CD14-positive monocyte (primary cell): ENCODE measurements at regions not wholly inside any gene's neighbourhood (a gene's known extent, or its start where the extent isn't known, plus 50 kb on each side); places are given as distances from the start of the nearest gene placed in this dataset.

ENCODE experiments used
- DNase-seq, 3 donors: peaks; one replicate each; pipeline ENCODE4 v3.0.0-alpha.2; 2011 to 2022
- H2AFZ ChIP-seq: 2 replicates; pipeline ENCODE4 v1.6.0; 2012; ENCODE audit warnings: mild to moderate bottlenecking, low read depth, low read length, inconsistent platforms; ENCODE audit not compliant: insufficient read depth, poor library complexity, severe bottlenecking
- H3K27ac ChIP-seq, 2 donors: 1 replicate in 1 of 2; 2 replicates in 1 of 2; pipeline ENCODE4 v1.5.1; 2012 to 2013; ENCODE audit warnings: low read length in 2 of 2, control low read depth in 1 of 2, inconsistent platforms in 1 of 2, low read depth in 1 of 2, mild to moderate bottlenecking in 1 of 2
- H3K27me3 ChIP-seq, 2 donors: one replicate each; pipeline versions ENCODE4 v1.6.0 to v1.6.1; 2011 to 2013; ENCODE audit warnings: low read length in 2 of 2; ENCODE audit not compliant: control insufficient read depth in 2 of 2, insufficient read depth in 2 of 2
- H3K36me3 ChIP-seq, 2 donors: replicated peaks in 1 of 2; 1 replicate in 1 of 2; 2 replicates in 1 of 2; pipeline versions ENCODE4 v1.5.1 to v1.6.1; 2012 to 2013; ENCODE audit warnings: low read length in 2 of 2, control low read depth in 1 of 2, inconsistent platforms in 1 of 2, mild to moderate bottlenecking in 1 of 2; ENCODE audit not compliant: insufficient read depth in 2 of 2, control insufficient read depth in 1 of 2
- H3K4me1 ChIP-seq, 2 donors: 1 replicate in 1 of 2; 2 replicates in 1 of 2; pipeline versions ENCODE4 v1.5.1 to v1.6.1; 2012 to 2013; ENCODE audit warnings: low read length in 2 of 2, control low read depth in 1 of 2, inconsistent platforms in 1 of 2, mild to moderate bottlenecking in 1 of 2, moderate library complexity in 1 of 2; ENCODE audit not compliant: insufficient read depth in 2 of 2, control insufficient read depth in 1 of 2
- H3K4me2 ChIP-seq: replicated peaks from 2 replicates; pipeline ENCODE3; 2012; ENCODE audit warnings: low read length, moderate library complexity, mild to moderate bottlenecking; ENCODE audit not compliant: poor library complexity, severe bottlenecking; ENCODE audit errors: extremely low read depth
- H3K4me3 ChIP-seq, 3 experiments: fragments of 200-600 bp in 1 of 3; sonication (generic) in 1 of 3; replicated peaks in 1 of 3; 1 replicate in 2 of 3; 2 replicates in 1 of 3; pipeline ENCODE4 v1.5.1; 2011 to 2013; ENCODE audit warnings: low read length in 3 of 3, mild to moderate bottlenecking in 3 of 3, control low read depth in 2 of 3, low read depth in 2 of 3, inconsistent platforms in 1 of 3, moderate library complexity in 1 of 3
- H3K79me2 ChIP-seq: 2 replicates; pipeline ENCODE4 v1.6.0; 2012; ENCODE audit warnings: mild to moderate bottlenecking, control low read depth, inconsistent platforms, low read length, moderate library complexity; ENCODE audit not compliant: insufficient read depth
- H3K9ac ChIP-seq: 2 replicates; pipeline ENCODE4 v1.6.0; 2017; ENCODE audit warnings: low read length, mild to moderate bottlenecking; ENCODE audit not compliant: insufficient read depth, poor library complexity, severe bottlenecking
- H3K9me3 ChIP-seq, 2 donors: replicated peaks in 1 of 2; 1 replicate in 1 of 2; 2 replicates in 1 of 2; pipeline versions ENCODE4 v1.5.1 to v1.6.1; 2012 to 2013; ENCODE audit warnings: low read length in 2 of 2, control low read depth in 1 of 2; ENCODE audit not compliant: control insufficient read depth in 1 of 2, insufficient read depth in 1 of 2
- H4K20me1 ChIP-seq: 2 replicates; pipeline ENCODE4 v1.6.0; 2012; ENCODE audit warnings: mild to moderate bottlenecking, low read length, control low read depth, moderate library complexity; ENCODE audit not compliant: insufficient read depth
- H3K27ac Mint-ChIP-seq, 7 donors: one replicate each; pipeline ENCODE4 v1.8.0; 2020; ENCODE audit warnings: mild to moderate bottlenecking in 7 of 7, mixed read lengths in 7 of 7, moderate library complexity in 6 of 7, inconsistent platforms in 2 of 7
- H3K27me3 Mint-ChIP-seq, 3 donors: one replicate each; pipeline ENCODE4 v1.8.0; 2021 to 2022; ENCODE audit warnings: low read depth in 3 of 3, mild to moderate bottlenecking in 3 of 3, mixed read lengths in 3 of 3, moderate library complexity in 3 of 3, inconsistent platforms in 1 of 3
- H3K36me3 Mint-ChIP-seq, 2 donors: one replicate each; pipeline ENCODE4 v1.8.0; 2020; ENCODE audit warnings: mixed read lengths in 2 of 2, inconsistent platforms in 1 of 2, mild to moderate bottlenecking in 1 of 2
- H3K4me1 Mint-ChIP-seq: one replicate; pipeline ENCODE4 v1.8.0; 2020; ENCODE audit warnings: mild to moderate bottlenecking, mixed read lengths
- H3K4me3 Mint-ChIP-seq, 2 donors: one replicate each; pipeline ENCODE4 v1.8.0; 2020; ENCODE audit warnings: mild to moderate bottlenecking in 2 of 2, mixed read lengths in 2 of 2, moderate library complexity in 1 of 2
- H3K9me3 Mint-ChIP-seq, 7 donors: one replicate each; pipeline ENCODE4 v1.8.0; 2020 to 2022; ENCODE audit warnings: mixed read lengths in 7 of 7, mild to moderate bottlenecking in 6 of 7, moderate library complexity in 6 of 7, inconsistent platforms in 2 of 7
- CTCF ChIP-seq: fragments of 200-600 bp; IDR thresholded peaks from one replicate; pipeline ENCODE4 v1.8.0; 2022; ENCODE audit warnings: antibody characterized with exemption, mild to moderate bottlenecking
- WGBS: methylation state at CpG from one replicate; pipeline ENCODE4 v1.1.5; 2013; ENCODE audit warnings: missing lambda C conversion rate; ENCODE audit not compliant: insufficient coverage; 5-methylcytosine and 5-hydroxymethylcytosine counted together
- intact Hi-C, 2 donors: fragments of 100-400 bp; cut with micrococcal nuclease; formaldehyde crosslinking; loops; one replicate each; pipeline versions ENCODE4 v1.15.0 to v1.15.1; 2023

GRCh38 chr1:195898373-195898772 lies 709.9 kb downstream of the KCNT2 start:
- H3K9me3 ChIP-seq, result no peaks in the 10 kb centered on the region
- H3K9me3 Mint-ChIP-seq, result no peaks in the 10 kb centered on the region
- H3K36me3 Mint-ChIP-seq, result no peaks in the 10 kb centered on the region
- H4K20me1 ChIP-seq, result no peaks in the 10 kb centered on the region
- H3K27ac ChIP-seq, result no peak overlapping the region
- H3K79me2 ChIP-seq, result no peaks in the 10 kb centered on the region
- no peak overlapping the region for H3K27ac Mint-ChIP-seq
- no CpG with 5 or more reads among the region's 3 CpGs for WGBS
- no peak for TF ChIP-seq CTCF
- intact Hi-C loops, result no loop called here
- no peak overlapping the region for H3K4me2 ChIP-seq
- no peak overlapping the region for H3K9ac ChIP-seq
- H3K4me1 Mint-ChIP-seq, result peaks cover 4% of the 10 kb centered on the region
- no peaks in the 10 kb centered on the region for H3K27me3 Mint-ChIP-seq
- no peaks in the 10 kb centered on the region for H3K36me3 ChIP-seq
- H3K27me3 ChIP-seq, result no peaks in the 10 kb centered on the region
- no peak overlapping the region for H3K4me3 Mint-ChIP-seq
- H3K4me1 ChIP-seq, result no peaks in the 10 kb centered on the region
- H2AFZ ChIP-seq, result no peak overlapping the region
- H3K4me3 ChIP-seq, result no peak overlapping the region
- DNase-seq, result no peak

- H3K4me1 Mint-ChIP-seq, result peaks cover 4% of the 10 kb centered on the region
- no peak for DNase-seq
Observed at GRCh38 chr1:195897076-195897475, 711.2 kb downstream of the KCNT2 start.

More at GRCh38 chr1:195897076-195897475, 711.2 kb downstream of the KCNT2 start:
- Mint-ChIP-seq H3K27me3 (no peaks in the 10 kb centered on the region), H3K4me3 (no peak overlapping the region), H3K9me3 (peaks cover 0 to 6% (median 3%) of the 10 kb centered on the region in 7 donors), H3K27ac (no peak overlapping the region), H3K36me3 (no peaks in the 10 kb centered on the region)
- Histone ChIP-seq H3K27me3 (no peaks in the 10 kb centered on the region), H3K9ac (no peak overlapping the region), H2AFZ (no peak overlapping the region), H3K36me3 (no peaks in the 10 kb centered on the region), H3K79me2 (no peaks in the 10 kb centered on the region), H3K9me3 (no peaks in the 10 kb centered on the region), H4K20me1 (no peaks in the 10 kb centered on the region), H3K4me1 (no peaks in the 10 kb centered on the region), H3K4me3 (no peak overlapping the region), H3K4me2 (no peak overlapping the region), H3K27ac (no peak overlapping the region)
- intact Hi-C loops, result no loop called here
- WGBS, result 97% methylated on average over 5 of the region's 6 CpGs
- no peak for TF ChIP-seq CTCF
